OCI-LY1 (cell line): ENCODE measurements at regions not wholly inside any gene's neighbourhood (a gene's known extent, or its start where the extent isn't known, plus 50 kb on each side); places are given as distances from the start of the nearest gene placed in this dataset.

Experiments used
- EZH2 ChIP-seq: fragments of 200-600 bp; sonication (generic), shearing (Covaris generic); IDR thresholded peaks from 2 replicates; pipeline ENCODE4 v1.8.0; 2017; ENCODE audit warnings: borderline replicate concordance, mixed run types, mild to moderate bottlenecking, antibody characterized with exemption, low read length, moderate library complexity, mixed read lengths
- TF ChIP-seq, protein P1 (sequence below): fragments of 200-600 bp; sonication (generic), shearing (Covaris generic); IDR thresholded peaks from 2 replicates; pipeline ENCODE4 v1.5.1; 2017; ENCODE audit warnings: mild to moderate bottlenecking, antibody characterized with exemption, low read length, moderate library complexity, mixed read lengths

DNA sequence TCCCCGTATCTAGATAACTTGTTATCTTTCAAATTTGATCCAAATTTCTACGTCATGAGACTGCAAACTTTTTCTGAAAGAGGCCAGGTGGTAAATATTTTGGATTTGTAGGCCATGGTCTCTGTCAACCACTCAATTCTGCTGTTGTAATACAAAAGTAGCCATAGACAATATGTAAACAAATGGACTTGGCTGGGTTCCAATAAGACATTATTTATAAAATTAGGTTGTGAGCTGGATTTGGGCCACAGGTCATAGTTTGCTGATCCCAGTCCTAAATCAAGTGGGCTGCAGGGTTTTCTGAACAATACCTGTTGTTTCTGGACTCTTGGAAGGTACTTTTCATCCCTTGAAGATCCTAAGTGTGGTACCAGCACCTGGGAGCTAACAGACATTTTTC, 1178.0 kb downstream of the SORCS1 start:
- TF ChIP-seq EZH2 = no peak
- TF ChIP-seq, protein P1, sequence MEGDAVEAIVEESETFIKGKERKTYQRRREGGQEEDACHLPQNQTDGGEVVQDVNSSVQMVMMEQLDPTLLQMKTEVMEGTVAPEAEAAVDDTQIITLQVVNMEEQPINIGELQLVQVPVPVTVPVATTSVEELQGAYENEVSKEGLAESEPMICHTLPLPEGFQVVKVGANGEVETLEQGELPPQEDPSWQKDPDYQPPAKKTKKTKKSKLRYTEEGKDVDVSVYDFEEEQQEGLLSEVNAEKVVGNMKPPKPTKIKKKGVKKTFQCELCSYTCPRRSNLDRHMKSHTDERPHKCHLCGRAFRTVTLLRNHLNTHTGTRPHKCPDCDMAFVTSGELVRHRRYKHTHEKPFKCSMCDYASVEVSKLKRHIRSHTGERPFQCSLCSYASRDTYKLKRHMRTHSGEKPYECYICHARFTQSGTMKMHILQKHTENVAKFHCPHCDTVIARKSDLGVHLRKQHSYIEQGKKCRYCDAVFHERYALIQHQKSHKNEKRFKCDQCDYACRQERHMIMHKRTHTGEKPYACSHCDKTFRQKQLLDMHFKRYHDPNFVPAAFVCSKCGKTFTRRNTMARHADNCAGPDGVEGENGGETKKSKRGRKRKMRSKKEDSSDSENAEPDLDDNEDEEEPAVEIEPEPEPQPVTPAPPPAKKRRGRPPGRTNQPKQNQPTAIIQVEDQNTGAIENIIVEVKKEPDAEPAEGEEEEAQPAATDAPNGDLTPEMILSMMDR = no peak
